H1 (cell line): ENCODE measurements at regions not wholly inside any gene's neighbourhood (a gene's known extent, or its start where the extent isn't known, plus 50 kb on each side); places are given as distances from the start of the nearest gene placed in this dataset.

Experiments
- CTCF ChIA-PET: fragments of 300-600 bp; sonication (Branson Sonifier 250); formaldehyde crosslinking; loops from one replicate; lab custom pipeline; 2021; ENCODE audit not compliant: partially characterized antibody; lab: Charles Lee
- POLR2A ChIA-PET: fragments of 300-600 bp; sonication (Branson Sonifier 250); formaldehyde crosslinking; loops from one replicate; lab custom pipeline; 2021; ENCODE audit warnings: inconsistent platforms; ENCODE audit not compliant: partially characterized antibody; lab: Charles Lee
- DNase-seq, 2 experiments: peaks; one replicate each; pipeline versions ENCODE4 v3.0.0 to v3.0.0-alpha.2; 2010 to 2022; ENCODE audit warnings: low spot score in 2 of 2, low read depth in 1 of 2, mixed read lengths in 1 of 2
- FAIRE-seq: peaks from 2 replicates; lab custom pipeline; 2011; peaks lifted over from hg19 to GRCh38; lab: Jason Lieb, UNC
- H2AFZ ChIP-seq: 2 replicates; pipeline ENCODE4 v1.8.1; 2012; ENCODE audit warnings: low read length, inconsistent platforms
- H2AK5ac ChIP-seq: 2 replicates; pipeline ENCODE4 v1.6.1; 2013; ENCODE audit warnings: low read depth, low read length
- H2BK120ac ChIP-seq: replicated peaks from 2 replicates; pipeline ENCODE3; 2013; ENCODE audit warnings: low read depth, low read length, inconsistent platforms
- H2BK12ac ChIP-seq: 2 replicates; pipeline ENCODE4 v1.6.1; 2013; ENCODE audit warnings: low read depth, low read length
- H2BK15ac ChIP-seq: 2 replicates; pipeline ENCODE4 v1.6.1; 2013; ENCODE audit warnings: low read length
- H2BK20ac ChIP-seq: 2 replicates; pipeline ENCODE4 v1.6.1; 2013; ENCODE audit warnings: low read length
- H2BK5ac ChIP-seq: 2 replicates; pipeline ENCODE4 v1.6.1; 2013; ENCODE audit warnings: low read depth, low read length
- H3K14ac ChIP-seq: 2 replicates; pipeline ENCODE4 v1.6.1; 2013; ENCODE audit warnings: inconsistent platforms; ENCODE audit not compliant: insufficient read length
- H3K18ac ChIP-seq: 2 replicates; pipeline ENCODE4 v1.6.1; 2013; ENCODE audit warnings: low read length; ENCODE audit errors: extremely low read depth
- H3K23ac ChIP-seq: 2 replicates; pipeline ENCODE4 v1.6.1; 2013; ENCODE audit warnings: inconsistent platforms; ENCODE audit not compliant: insufficient read length
- H3K23me2 ChIP-seq: 2 replicates; pipeline ENCODE4 v1.6.1; 2013; ENCODE audit warnings: low read depth, low read length
- H3K27ac ChIP-seq: 2 replicates; pipeline ENCODE4 v1.6.1; 2011; ENCODE audit warnings: low read depth, low read length, inconsistent platforms
- H3K27me3 ChIP-seq, 4 experiments: replicated peaks in 1 of 4; 1 replicate in 1 of 4; 2 replicates in 3 of 4; pipeline versions ENCODE4 v1.6.1 to v1.8.1; 2011 to 2013; ENCODE audit warnings: low read length in 3 of 4, mild to moderate bottlenecking in 3 of 4, inconsistent platforms in 2 of 4, mixed read lengths in 2 of 4, moderate library complexity in 1 of 4; ENCODE audit not compliant: control insufficient read depth in 3 of 4, insufficient read depth in 3 of 4; ENCODE audit errors: extremely low read depth in 1 of 4
- H3K36me3 ChIP-seq, 4 experiments: 2 replicates each; pipeline versions ENCODE4 v1.6.1 to v1.8.1; 2011 to 2013; ENCODE audit warnings: mild to moderate bottlenecking in 4 of 4, low read length in 3 of 4, moderate library complexity in 2 of 4, control low read depth in 1 of 4, inconsistent platforms in 1 of 4; ENCODE audit not compliant: insufficient read depth in 4 of 4, control insufficient read depth in 2 of 4
- H3K4ac ChIP-seq: replicated peaks from 2 replicates; pipeline ENCODE3; 2013; ENCODE audit warnings: low read length, low read depth, mixed read lengths, inconsistent platforms; ENCODE audit not compliant: insufficient read length
- H3K4me1 ChIP-seq, 4 experiments: replicated peaks in 1 of 4; 1 replicate in 1 of 4; 2 replicates in 3 of 4; pipeline versions ENCODE4 v1.6.1 to v1.8.1; 2011 to 2013; ENCODE audit warnings: low read length in 3 of 4, inconsistent platforms in 2 of 4, mixed read lengths in 1 of 4; ENCODE audit not compliant: insufficient read depth in 4 of 4, control insufficient read depth in 3 of 4
- H3K4me2 ChIP-seq, 2 experiments: 2 replicates each; pipeline versions ENCODE4 v1.6.1 to v1.8.1; 2011 to 2013; ENCODE audit warnings: low read depth in 2 of 2, low read length in 2 of 2, control low read depth in 1 of 2, inconsistent platforms in 1 of 2, mild to moderate bottlenecking in 1 of 2; ENCODE audit not compliant: insufficient read depth in 1 of 2
- H3K4me3 ChIP-seq, 4 experiments: fragments of 200-600, 300-600 bp in 1 of 4; sonication (generic), shearing (Covaris generic), sonication (Bioruptor Twin) in 1 of 4; 2 replicates each; pipeline versions ENCODE4 v1.5.1 to v1.8.1; 2011 to 2016; ENCODE audit warnings: low read length in 4 of 4, low read depth in 3 of 4, control low read depth in 2 of 4, inconsistent platforms in 2 of 4, mild to moderate bottlenecking in 2 of 4, mixed read lengths in 1 of 4, moderate library complexity in 1 of 4; ENCODE audit not compliant: insufficient read depth in 2 of 4; ENCODE audit errors: extremely low read depth in 1 of 4
- H3K56ac ChIP-seq: replicated peaks from 2 replicates; pipeline ENCODE3; 2013; ENCODE audit warnings: low read depth, mild to moderate bottlenecking, mixed read lengths, low read length, inconsistent platforms; ENCODE audit not compliant: insufficient read length
- H3K79me1 ChIP-seq: 2 replicates; pipeline ENCODE4 v1.6.1; 2013; ENCODE audit warnings: low read depth, low read length, control low read depth
- H3K79me2 ChIP-seq, 2 experiments: 2 replicates each; pipeline versions ENCODE4 v1.6.1 to v1.8.1; 2012 to 2013; ENCODE audit warnings: low read length in 2 of 2, mild to moderate bottlenecking in 2 of 2, inconsistent platforms in 1 of 2; ENCODE audit not compliant: insufficient read depth in 2 of 2, control insufficient read depth in 1 of 2
- H3K9ac ChIP-seq, 4 experiments: replicated peaks in 1 of 4; 1 replicate in 1 of 4; 2 replicates in 3 of 4; pipeline versions ENCODE4 v1.6.1 to v1.8.1; 2011 to 2013; ENCODE audit warnings: low read depth in 3 of 4, low read length in 3 of 4, control low read depth in 2 of 4, mild to moderate bottlenecking in 2 of 4, moderate library complexity in 2 of 4, inconsistent platforms in 1 of 4; ENCODE audit errors: extremely low read depth in 1 of 4
- H3K9me3 ChIP-seq, 2 experiments: 2 replicates each; pipeline versions ENCODE4 v1.6.1 to v1.8.1; 2012 to 2013; ENCODE audit warnings: mild to moderate bottlenecking in 2 of 2, moderate library complexity in 2 of 2, control low read depth in 1 of 2, inconsistent platforms in 1 of 2, low read depth in 1 of 2, low read length in 1 of 2, mixed read lengths in 1 of 2; ENCODE audit not compliant: insufficient read depth in 2 of 2
- H4K20me1 ChIP-seq, 2 experiments: replicated peaks in 1 of 2; 2 replicates each; pipeline versions ENCODE3 to v1.8.1; 2011 to 2013; ENCODE audit warnings: inconsistent platforms in 2 of 2, low read length in 2 of 2, mild to moderate bottlenecking in 1 of 2; ENCODE audit not compliant: insufficient read depth in 2 of 2, control insufficient read depth in 1 of 2
- H4K5ac ChIP-seq: 2 replicates; pipeline ENCODE4 v1.6.1; 2013; ENCODE audit warnings: low read length, low read depth, mixed read lengths, inconsistent platforms; ENCODE audit not compliant: insufficient read length
- H4K8ac ChIP-seq: 2 replicates; pipeline ENCODE4 v1.8.0; 2013; ENCODE audit warnings: mild to moderate bottlenecking, moderate library complexity, low read length, inconsistent platforms; ENCODE audit not compliant: insufficient read depth; ENCODE audit errors: extremely low read depth
- H4K91ac ChIP-seq: replicated peaks from 2 replicates; pipeline ENCODE3; 2013; ENCODE audit warnings: low read length, mixed read lengths, inconsistent platforms; ENCODE audit not compliant: insufficient read length
- ASH2L ChIP-seq: fragments of 200-600, 300-600 bp; sonication (generic); IDR thresholded peaks from one replicate; pipeline ENCODE4 v1.7.1; 2017; ENCODE audit warnings: low read length
- CHD1 ChIP-seq: IDR thresholded peaks from 2 replicates; pipeline ENCODE4 v1.6.1; 2012; ENCODE audit warnings: low read depth, low read length, improper control_type of control experiment
- CHD2 ChIP-seq: IDR thresholded peaks from 2 replicates; pipeline ENCODE4 v1.6.1; 2012; ENCODE audit warnings: low read length, improper control_type of control experiment
- HDAC6 ChIP-seq: IDR thresholded peaks from one replicate; pipeline ENCODE4 v1.7.1; 2012; ENCODE audit warnings: low read depth, mild to moderate bottlenecking, inconsistent platforms, low read length, moderate library complexity
- RFX5 ChIP-seq: IDR thresholded peaks from 2 replicates; pipeline ENCODE4 v1.6.1; 2011; ENCODE audit warnings: low read depth, low read length, improper control_type of control experiment, borderline replicate concordance
- WGBS, 2 experiments: shearing (Covaris generic) in 1 of 2; methylation state at CpG; one replicate each; pipeline versions ENCODE4 v1.1.6 to v1.1.7; 2013 to 2015; ENCODE audit warnings: low lambda C conversion rate in 2 of 2, mixed read lengths in 2 of 2, inconsistent platforms in 1 of 2, low coverage in 1 of 2, missing lambda C conversion rate in 1 of 2; ENCODE audit not compliant: insufficient replicate concordance in 2 of 2, insufficient coverage in 1 of 2, insufficient read length in 1 of 2; ENCODE audit errors: extremely low coverage in 1 of 2, missing lambda C conversion rate in 1 of 2; 5-methylcytosine and 5-hydroxymethylcytosine counted together

GRCh38 chr2:100720445-100720844, 99.5 kb upstream of the NPAS2 start:
- Histone ChIP-seq H4K91ac (no peak overlapping the region), H3K4me3 (no peak overlapping the region), H3K18ac (no peak overlapping the region), H2BK120ac (no peak overlapping the region), H2BK20ac (no peak overlapping the region), H4K8ac (no peak overlapping the region), H2BK12ac (no peak overlapping the region), H3K23me2 (no peaks in the 10 kb centered on the region), H4K20me1 (no peaks in the 10 kb centered on the region), H3K4me2 (no peak overlapping the region), H3K4ac (no peak overlapping the region), H3K27me3 (no peaks in the 10 kb centered on the region), H3K36me3 (no peaks in the 10 kb centered on the region), H3K79me1 (no peaks in the 10 kb centered on the region), H2AK5ac (no peak overlapping the region), H3K23ac (no peak overlapping the region), H3K27ac (no peak overlapping the region), H3K9me3 (no peaks in the 10 kb centered on the region), H3K4me1 (no peaks in the 10 kb centered on the region), H3K14ac (no peak overlapping the region), H4K5ac (no peak overlapping the region), H3K56ac (no peak overlapping the region)
- POLR2A ChIA-PET: no interaction called here
- no peak for FAIRE-seq
- 95% methylated on average over 3 of the region's 3 CpGs; no CpG with 5 or more reads in 1 of the 2 experiments for WGBS, 2 experiments
- TF ChIP-seq CHD1 (no peak), CHD2 (no peak), HDAC6 (no peak), ASH2L (no peak), RFX5 (no peak)
- TF ChIP-seq, all 59 proteins: peak for 0
- Histone ChIP-seq H2AFZ (no peak overlapping the region), H3K9ac (no peak overlapping the region), H2BK15ac (no peak overlapping the region), H3K79me2 (no peaks in the 10 kb centered on the region; a peak in 1 of 4 replicates), H2BK5ac (no peak overlapping the region)
- DNase-seq: no peak
- CTCF ChIA-PET: interaction anchor here (1.0 to 1.1 kb wide), 2 partner anchors 11 to 103 kb away, joined by 3 to 4 read pairs; no protein-coding TSS in a partner anchor
